C4-2B (cell line): ENCODE measurements at regions not wholly inside any gene's neighbourhood (a gene's known extent, or its start where the extent isn't known, plus 50 kb on each side); places are given as distances from the start of the nearest gene placed in this dataset.

Experiments used
- ZFX ChIP-seq: fragments of 450-650 bp; IDR thresholded peaks from 2 replicates; pipeline ENCODE4 v1.6.1; 2017
- TF ChIP-seq, protein P1 (sequence below): fragments of 450-650 bp; conservative IDR thresholded peaks from 2 replicates; pipeline ENCODE4 v1.5.1; 2017; ENCODE audit warnings: mild to moderate bottlenecking

DNA sequence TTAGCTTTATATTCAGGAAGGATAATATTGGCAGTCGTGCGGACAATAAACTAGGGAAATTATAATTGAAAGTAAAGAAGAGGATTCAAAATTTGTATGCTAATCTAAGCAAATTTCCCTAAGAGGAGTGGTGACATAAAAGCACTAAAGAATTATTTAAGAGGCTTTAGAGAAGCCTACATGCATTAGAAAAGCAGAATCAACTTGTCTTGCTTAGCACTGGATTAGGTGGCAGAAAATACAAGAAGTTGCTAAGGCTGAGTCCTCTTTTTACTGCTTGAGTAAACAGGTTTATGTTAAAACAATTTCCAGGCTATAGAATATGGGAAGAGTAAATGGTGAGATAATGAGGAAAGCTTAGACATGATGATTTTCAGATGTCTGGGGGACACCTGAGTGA lies 991.5 kb downstream of the PCDH18 start:
- TF ChIP-seq, protein P1, sequence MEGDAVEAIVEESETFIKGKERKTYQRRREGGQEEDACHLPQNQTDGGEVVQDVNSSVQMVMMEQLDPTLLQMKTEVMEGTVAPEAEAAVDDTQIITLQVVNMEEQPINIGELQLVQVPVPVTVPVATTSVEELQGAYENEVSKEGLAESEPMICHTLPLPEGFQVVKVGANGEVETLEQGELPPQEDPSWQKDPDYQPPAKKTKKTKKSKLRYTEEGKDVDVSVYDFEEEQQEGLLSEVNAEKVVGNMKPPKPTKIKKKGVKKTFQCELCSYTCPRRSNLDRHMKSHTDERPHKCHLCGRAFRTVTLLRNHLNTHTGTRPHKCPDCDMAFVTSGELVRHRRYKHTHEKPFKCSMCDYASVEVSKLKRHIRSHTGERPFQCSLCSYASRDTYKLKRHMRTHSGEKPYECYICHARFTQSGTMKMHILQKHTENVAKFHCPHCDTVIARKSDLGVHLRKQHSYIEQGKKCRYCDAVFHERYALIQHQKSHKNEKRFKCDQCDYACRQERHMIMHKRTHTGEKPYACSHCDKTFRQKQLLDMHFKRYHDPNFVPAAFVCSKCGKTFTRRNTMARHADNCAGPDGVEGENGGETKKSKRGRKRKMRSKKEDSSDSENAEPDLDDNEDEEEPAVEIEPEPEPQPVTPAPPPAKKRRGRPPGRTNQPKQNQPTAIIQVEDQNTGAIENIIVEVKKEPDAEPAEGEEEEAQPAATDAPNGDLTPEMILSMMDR, result no peak
- no peak for TF ChIP-seq ZFX
